ENCODE measurements at regions not wholly inside any gene's neighbourhood (a gene's known extent, or its start where the extent isn't known, plus 50 kb on each side); places are given as distances from the start of the nearest gene placed in this dataset.

GRCh38 chr14:32254952-32255679 lies 52.0 kb upstream of the RNU6-8 start:
- peak; percentile 82 for TF ChIP-seq CTCF (IDR thresholded peaks at IDR 0.05; ENCODE audit: low read depth, low read length, missing control alignments)
- DNase-seq (ENCODE audit: extremely low read depth, low read depth), result peak; percentile 61
- H3K4me3 ChIP-seq (replicated peaks; ENCODE audit: low read depth, low read length), result no peak overlapping the region

GRCh38 chr14:32255789-32256188 lies 52.7 kb upstream of the RNU6-8 start:
- no peak for DNase-seq (ENCODE audit: extremely low read depth, low read depth)
- TF ChIP-seq CTCF (IDR thresholded peaks at IDR 0.05; ENCODE audit: low read depth, low read length, missing control alignments), result no peak
- H3K4me3 ChIP-seq (replicated peaks; ENCODE audit: low read depth, low read length), result no peak overlapping the region

- no peak for DNase-seq (ENCODE audit: extremely low read depth, low read depth)
- H3K4me3 ChIP-seq (replicated peaks; ENCODE audit: low read depth, low read length), result no peak overlapping the region
- no peak for TF ChIP-seq CTCF (IDR thresholded peaks at IDR 0.05; ENCODE audit: low read depth, low read length, missing control alignments)
Observed at GRCh38 chr14:32256576-32256975, 53.5 kb upstream of the RNU6-8 start.

- DNase-seq (ENCODE audit: extremely low read depth, low read depth), result no peak
- no peak overlapping the region for H3K4me3 ChIP-seq (replicated peaks; ENCODE audit: low read depth, low read length)
- no peak for TF ChIP-seq CTCF (IDR thresholded peaks at IDR 0.05; ENCODE audit: low read depth, low read length, missing control alignments)
Observed at GRCh38 chr14:32258336-32258993, 55.4 kb upstream of the RNU6-8 start.

DNA sequence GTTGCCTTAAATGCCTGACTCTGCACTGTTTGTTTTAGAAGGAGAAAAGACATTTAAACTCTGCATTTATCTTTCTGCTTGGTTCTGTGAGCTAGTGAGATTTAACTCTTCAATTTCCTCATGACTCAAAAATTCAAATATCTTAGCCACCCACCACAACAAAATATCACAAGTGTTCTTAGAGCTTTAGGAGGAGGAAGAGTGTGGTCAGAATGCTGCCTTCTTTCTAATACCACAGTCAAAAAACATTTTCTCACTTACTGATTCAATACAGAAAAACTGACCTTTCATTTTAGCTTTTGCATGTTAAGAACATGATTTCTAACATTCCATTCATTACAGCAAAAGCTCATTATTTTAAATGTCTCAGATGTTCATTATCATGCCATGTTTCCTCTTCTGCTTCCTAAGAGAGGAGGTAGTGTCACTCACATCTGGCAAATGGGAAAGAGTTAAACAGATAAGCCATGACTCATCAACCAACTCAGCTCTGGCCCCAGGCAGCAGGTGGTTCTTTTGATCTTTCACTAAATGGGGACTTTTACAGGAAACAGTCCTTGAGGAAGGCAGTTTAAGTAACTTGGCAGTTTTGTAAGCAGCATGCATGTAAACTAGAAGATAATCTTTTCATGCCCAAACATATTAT lies 56.4 kb upstream of the RNU6-8 start:
- DNase-seq (ENCODE audit: extremely low read depth, low read depth), result peak; percentile 80
- H3K4me3 ChIP-seq (replicated peaks; ENCODE audit: low read depth, low read length), result no peak overlapping the region
- TF ChIP-seq CTCF (IDR thresholded peaks at IDR 0.05; ENCODE audit: low read depth, low read length, missing control alignments), result no peak

DNA sequence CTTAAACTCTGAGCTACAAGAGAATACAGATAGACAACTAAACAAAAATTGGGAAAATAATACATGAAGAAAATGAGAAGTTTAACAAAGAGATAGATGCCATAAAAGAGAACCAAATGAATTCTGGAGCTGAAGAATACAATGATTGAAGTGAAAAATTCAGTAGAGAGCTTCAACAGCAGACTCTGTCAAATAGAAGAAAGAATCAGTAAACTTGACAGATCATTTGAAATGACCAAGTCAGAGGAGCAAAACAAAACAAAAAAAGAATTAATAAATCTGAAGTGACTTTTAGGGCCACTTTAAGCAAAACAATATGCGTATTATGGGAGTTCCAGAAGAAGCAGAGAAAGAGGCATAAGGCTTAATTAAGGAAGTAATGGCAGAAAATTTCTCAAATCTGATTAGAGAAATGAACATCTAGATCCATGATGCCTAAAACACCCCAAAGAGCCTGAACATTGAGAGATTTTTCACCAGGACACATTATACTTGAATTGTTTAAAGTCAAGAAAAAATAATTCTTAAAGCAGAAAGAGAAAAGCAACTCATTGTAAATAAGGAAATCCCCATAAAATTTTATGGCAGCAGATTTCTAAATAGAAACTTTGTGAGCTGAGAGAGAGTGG lies 61.0 kb upstream of the RNU6-8 start:
- H3K4me3 ChIP-seq (replicated peaks; ENCODE audit: low read depth, low read length), result no peak overlapping the region
- no peak for DNase-seq (ENCODE audit: extremely low read depth, low read depth)
- no peak for TF ChIP-seq CTCF (IDR thresholded peaks at IDR 0.05; ENCODE audit: low read depth, low read length, missing control alignments)

All from HFF-Myc (cell line).